Activated T-cell treated with anti-CD3 and anti-CD28 coated beads for 48 hours (primary cell): ENCODE measurements at regions not wholly inside any gene's neighbourhood (a gene's known extent, or its start where the extent isn't known, plus 50 kb on each side); places are given as distances from the start of the nearest gene placed in this dataset.

Experiments
- DNase-seq: peaks from one replicate; pipeline ENCODE4 v3.0.0-alpha.2; 2020; ENCODE audit warnings: low read depth

DNA sequence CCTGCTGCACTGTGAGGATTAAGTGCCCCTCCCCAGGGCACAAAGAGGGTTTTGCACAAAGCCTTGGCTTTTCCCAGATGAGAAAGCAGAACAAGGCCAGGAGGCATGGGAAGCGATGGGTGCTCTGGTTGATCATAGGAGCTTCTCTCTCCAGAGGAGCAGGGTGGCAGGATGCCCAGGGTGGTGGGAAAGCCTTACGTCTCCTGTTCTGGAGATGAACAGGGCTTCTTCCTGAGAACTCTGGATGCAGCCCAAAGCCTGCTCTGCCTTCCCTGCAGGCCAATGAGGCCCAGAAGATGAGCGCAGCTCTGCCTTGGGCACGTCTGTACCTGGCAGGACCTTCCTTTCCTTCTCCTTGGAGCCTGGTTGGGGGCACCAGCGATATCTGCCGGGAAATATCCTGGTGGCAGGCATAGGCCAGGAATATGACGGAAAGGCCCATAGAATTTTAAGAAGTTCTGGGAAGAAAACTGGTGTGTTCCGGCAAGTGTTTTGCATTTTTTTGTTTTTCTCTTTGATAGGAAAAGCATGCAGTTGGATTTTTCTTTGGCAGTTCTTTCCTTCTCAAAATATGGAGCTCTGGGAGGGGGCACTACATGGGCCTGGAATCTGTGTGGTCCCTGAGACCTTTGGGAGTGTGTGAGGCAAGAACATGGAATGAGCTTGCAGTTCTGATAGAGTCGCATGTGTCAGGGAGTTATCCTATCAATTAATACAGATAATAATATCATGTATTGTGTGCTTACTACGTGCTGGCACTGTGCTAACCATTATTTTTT, 253.2 kb upstream of the KLF4 start:
- DNase-seq, result no peak

- no peak for DNase-seq
Measured at GRCh38 chr9:107740088-107740980, 250.8 kb upstream of the KLF4 start.

GRCh38 chr9:107739601-107740082, 250.1 kb upstream of the KLF4 start:
- no peak for DNase-seq

DNA sequence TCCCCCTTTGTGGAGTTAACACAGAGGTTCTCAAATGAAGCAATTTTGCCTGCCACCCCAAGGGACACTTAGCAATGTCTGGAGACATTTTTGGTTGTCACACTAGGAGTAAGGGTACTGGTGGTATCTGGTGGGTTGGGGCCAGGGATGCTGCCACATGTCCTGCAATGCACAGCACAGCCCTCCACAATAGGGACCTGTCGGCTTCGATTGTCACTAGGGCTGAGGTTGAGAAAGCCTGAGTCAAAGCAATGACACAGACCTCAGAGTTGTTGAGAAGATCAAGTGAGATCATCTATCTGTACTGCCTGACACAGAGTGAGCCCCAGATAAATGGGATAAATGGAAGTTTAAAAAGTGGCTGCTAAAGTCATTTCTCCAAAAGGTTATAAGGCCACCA, 249.2 kb upstream of the KLF4 start:
- DNase-seq, result no peak

GRCh38 chr9:107737987-107738743, 248.6 kb upstream of the KLF4 start:
- DNase-seq, result no peak

- DNase-seq, result no peak
Measured at GRCh38 chr9:107737610-107737986, 248.0 kb upstream of the KLF4 start.

DNA sequence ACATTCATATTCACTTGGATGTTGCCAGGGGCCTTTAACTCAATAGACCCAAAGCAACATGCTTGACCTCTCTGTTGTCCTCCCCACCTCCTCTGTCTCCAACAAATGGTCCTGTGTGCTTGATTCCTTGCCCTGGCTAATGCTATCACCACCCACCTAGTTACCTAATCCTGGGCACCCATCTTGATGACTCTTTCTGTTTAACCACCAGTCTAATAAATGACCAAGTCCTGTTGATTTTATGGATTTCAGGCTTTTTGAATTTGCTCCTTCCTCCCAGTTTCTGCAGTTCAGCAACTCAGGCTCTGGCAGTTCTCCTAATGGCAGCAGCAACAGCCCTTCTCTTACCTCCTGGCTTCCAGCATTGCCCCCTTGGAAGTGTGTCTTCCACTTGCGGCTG, 246.3 kb upstream of the KLF4 start:
- no peak for DNase-seq

DNA sequence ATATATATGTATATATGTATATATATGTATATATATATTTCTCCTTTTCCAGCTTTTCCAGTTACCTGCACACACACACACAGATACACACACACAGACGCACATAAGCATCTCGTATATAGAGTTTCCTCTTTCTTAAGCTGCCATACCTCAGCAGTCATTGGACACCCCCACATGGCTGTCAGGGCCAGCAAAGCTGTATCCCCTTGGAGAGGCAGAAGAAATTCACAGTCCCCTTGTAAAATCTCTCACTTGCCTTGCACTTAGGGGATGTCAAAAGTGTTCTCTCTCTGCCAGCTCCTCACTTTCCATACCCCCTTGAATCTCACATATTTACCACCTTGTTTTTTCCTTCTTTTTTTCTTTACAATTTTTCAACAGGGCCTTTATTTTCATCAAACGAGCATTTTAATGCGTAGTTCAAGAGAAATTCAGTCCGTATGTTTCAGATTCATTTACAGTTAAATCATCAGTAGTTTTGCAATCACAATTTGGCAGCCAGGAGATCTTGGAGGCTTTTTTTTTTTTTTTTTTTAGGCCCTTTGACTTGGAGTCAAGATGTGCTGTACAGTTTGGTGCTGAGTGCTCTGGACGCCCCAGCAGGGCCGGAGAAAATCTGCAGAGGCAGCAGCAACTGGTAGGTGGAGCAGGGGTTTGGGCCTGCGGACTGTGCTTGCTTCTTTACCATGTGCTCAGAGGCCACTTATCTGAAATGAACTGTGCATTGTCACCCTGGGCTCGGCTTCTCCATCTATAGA, 244.9 kb upstream of the KLF4 start:
- no peak for DNase-seq

GRCh38 chr9:107733523-107733894, 243.9 kb upstream of the KLF4 start:
- DNase-seq, result no peak

DNA sequence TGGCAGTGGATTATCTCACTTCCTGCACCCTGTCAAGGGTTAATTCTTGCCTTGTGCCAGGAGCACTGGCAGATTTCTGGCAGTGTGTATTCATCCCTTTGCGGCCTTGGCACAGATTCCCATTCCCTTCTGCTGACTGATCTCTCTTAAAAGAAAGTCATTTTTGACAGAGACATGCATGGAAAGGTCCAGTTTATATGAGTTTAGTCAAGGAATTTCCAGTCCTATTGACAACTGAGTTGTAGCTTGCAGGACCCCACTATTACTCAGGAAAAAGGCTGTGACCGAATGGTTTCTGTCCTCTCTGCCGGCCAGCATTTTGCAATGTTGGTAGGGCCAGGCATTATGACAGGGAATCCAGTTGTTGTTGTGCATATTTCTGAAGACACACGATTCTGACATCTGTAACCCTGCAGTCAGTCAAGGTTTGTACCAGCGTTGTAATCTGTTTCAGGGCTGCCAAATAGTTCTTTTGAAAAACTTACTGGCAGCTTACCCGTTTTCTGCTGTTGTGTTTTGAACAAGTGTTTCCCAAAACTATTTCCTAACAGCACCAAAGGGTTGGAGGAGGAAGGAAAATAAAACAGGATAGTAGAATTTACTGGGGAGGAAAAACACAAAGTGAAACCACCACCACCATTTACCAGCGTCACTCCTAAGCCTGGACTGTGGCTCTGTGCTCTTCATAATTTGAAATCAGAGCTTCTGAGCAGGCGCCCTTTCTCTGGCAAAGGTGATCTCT, 243.4 kb upstream of the KLF4 start:
- no peak for DNase-seq

DNA sequence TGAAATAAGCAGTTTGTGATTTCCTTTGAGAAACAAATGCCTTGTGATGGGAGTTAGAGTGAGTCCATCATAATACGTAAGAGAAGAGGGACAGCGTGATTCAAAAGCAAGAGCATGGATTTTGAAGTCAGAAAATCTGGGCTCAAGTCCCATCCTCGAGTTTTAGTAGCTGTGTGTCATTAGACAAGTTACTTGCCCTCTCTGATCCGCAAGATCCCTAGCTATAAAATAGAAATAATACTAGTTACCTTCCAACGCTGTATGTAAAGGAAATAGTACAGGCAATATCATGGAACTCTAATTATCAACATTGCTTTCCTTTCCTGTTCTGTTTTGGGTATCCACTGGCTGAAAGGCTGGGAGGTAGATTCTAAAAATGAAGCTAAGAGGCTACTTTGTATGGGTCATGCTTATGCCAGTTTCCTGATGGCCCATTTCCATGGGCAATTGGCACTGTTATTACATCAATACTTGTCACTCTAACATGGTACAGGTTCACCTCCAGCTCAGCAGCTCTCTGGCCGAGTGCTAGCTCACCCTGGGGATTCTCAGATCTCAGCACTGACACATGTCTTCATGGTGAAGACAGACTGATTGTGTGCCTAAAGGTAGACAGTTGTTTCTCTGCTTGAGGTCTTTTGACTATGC, 241.7 kb upstream of the KLF4 start:
- no peak for DNase-seq

DNA sequence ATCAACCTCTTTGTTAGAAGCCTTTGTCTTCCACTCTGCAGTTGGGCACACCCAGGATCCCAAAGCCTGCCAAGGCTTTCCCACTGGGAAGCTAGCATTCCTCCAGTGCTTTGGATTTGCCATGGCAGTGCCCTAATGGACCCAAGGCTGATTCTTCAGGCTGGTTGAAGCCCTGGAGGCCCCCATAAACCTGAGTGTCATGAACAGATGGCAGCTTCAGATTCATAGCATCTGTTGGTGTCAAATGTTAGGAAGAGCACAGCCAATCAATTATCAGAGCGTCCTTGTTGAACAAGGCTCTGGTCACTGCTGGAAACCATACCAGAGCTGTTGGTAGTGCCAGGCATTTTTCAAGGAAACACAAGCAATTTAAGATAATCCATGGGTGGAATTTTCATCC, 241.1 kb upstream of the KLF4 start:
- no peak for DNase-seq

DNA sequence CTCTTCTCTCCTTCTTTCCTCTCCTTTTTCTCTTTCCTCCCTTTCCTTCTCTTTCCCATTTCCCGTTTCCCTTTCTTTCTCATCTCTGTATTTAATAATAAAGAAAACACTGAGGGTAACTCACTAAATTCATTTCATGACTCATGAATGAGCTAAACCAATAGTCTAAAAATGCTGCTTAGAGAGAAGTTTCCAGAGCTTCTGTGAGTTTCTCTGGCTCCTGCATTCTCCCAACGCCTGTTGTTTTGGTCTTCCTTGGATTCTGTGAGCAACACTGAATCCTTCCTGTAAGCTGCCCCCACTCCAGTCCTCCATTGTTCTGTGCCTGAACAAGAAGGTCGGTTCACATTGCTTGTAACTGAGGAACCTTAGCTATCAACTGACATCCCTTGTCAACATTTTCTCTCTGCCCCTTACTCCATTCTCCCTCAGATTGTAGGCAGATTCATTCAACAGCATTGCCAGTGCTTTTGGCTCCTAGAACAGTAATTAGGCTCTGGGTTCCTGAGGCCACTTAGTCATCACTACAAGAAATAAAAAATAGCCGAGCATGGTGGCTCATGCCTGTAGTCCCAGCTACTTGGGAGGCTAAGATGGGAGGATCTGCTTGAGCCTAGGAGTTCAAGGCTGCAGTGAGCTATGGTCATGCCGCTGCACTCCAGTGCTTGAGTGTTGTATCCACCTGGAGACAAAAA, 237.7 kb upstream of the KLF4 start:
- DNase-seq, result no peak

DNA sequence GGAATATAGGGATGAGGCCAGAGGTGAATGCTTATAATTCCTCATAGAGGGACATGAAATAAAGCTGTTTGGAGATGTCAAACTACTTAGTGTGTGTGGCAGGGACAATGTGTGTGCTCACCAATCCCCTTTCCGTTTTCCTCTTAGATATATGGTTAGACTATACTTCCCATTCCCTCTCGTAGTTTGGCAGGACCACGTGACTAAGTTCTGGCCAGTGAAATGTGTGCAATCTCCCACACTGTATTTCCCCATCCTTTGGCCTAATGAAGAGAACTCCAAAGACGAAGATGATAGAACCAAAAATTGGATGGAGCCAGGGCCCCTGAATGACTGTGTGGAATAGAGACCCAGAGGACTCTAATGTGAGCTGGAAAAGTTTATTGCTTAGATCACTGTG, 233.4 kb upstream of the KLF4 start:
- no peak for DNase-seq

- no peak for DNase-seq
Measured at GRCh38 chr9:107721705-107722245, 232.2 kb upstream of the KLF4 start.

GRCh38 chr9:107720501-107720900, 230.9 kb upstream of the KLF4 start:
- no peak for DNase-seq

DNA sequence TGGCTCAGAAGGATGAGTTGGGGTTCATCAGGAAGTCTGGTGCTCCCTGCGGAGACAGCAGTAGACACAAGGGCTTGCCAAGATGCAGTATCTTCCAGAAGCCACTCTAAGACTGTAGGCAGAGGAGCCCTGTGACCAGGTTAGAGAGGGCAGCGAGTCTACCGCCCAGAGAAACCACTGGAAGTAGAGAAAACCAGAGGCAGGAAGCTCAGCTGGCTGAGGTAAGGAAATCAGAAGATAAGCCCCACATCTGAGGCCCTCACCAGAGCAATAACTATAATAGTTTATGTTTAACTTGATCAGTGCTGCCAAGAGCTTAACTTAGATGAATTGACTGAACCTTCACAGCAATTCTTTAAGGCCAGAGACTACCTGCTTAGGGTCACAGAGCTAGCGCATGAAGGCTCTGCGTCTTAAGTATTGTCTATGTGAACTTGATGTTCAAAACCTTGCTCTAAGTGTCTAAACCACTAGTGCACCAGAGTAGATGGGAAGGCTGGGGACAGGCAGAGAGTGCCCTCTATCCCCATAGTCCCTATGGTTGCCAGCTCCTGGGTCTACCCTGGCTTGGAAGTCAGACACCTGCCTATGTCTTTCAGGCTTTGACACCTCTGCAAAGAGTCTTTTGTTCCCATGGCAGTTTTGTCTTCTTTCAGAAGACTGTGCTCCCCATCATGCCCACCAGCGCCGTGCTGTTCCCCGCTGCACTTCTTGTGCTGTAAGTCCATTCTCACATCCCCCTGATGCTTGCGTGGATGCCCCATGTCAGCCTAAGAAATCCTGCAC, 228.2 kb upstream of the KLF4 start:
- no peak for DNase-seq

- DNase-seq, result no peak
Measured at GRCh38 chr9:107715740-107716139, 226.2 kb upstream of the KLF4 start.

- no peak for DNase-seq
Measured at GRCh38 chr9:107713470-107713869, 223.9 kb upstream of the KLF4 start.
